ENCODE measurements at regions not wholly inside any gene's neighbourhood (a gene's known extent, or its start where the extent isn't known, plus 50 kb on each side); places are given as distances from the start of the nearest gene placed in this dataset.

DNA sequence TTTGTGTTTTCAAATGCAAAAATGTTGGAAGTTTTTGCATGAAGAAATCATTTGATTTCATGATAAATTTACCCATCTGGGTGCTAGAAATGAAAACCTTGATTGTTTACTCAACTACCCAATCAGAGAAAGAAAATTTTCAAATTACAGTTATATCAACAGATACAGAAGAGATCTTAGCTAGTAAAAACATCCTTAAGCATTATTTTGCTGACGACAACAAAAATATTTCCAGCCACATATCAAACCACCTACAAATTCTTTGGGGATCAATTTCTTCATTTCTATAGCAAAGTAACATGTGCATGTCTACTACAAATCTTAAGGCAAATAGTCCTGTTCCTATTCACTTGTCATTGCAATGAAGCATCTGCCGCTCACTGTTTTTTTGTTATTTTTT, 530.3 kb downstream of the ZIC1 start:
- Histone ChIP-seq H3K4me2 (peak overlapping the region; percentile 66; the same call in 1 of the 2 replicates), H3F3A (replicated peaks; ENCODE audit: low read depth) (no peaks in the 10 kb centered on the region), H3K79me2 (replicated peaks; ENCODE audit: insufficient read depth) (no peaks in the 10 kb centered on the region), H2AFZ (peak overlapping the region; percentile 78), H3K4me3 (peak overlapping the region; percentile 28; the same call in 1 of the 2 replicates), H3K27me3 (ENCODE audit: insufficient read depth) (no peaks in the 10 kb centered on the region), H3K9me2 (ENCODE audit: insufficient read depth) (no peaks in the 10 kb centered on the region), H3K4me1 (ENCODE audit: insufficient read depth) (peaks cover 47% of the 10 kb centered on the region), H4K20me1 (replicated peaks; ENCODE audit: insufficient read depth) (no peaks in the 10 kb centered on the region), H3K27ac (ENCODE audit: low read depth) (no peak overlapping the region), H3K36me3 (ENCODE audit: insufficient read depth) (no peaks in the 10 kb centered on the region)
- Mint-ChIP-seq H3K27me3 (ENCODE audit: insufficient read depth, low read depth, poor library complexity) (no peaks in the 10 kb centered on the region), H3K4me1 (peaks cover 53% of the 10 kb centered on the region), H3K27ac (peak overlapping the region; percentile 36; the same call in 1 of the 2 replicates), H3K4me3 (no peak overlapping the region; the same call in 2 of the 3 replicates), H3K9me3 (no peaks in the 10 kb centered on the region), H3K36me3 (ENCODE audit: low read depth) (no peaks in the 10 kb centered on the region)
- ATAC-seq: no peak
- no peak for TF ChIP-seq CREB1 (CRISPR knock-in tag; IDR thresholded peaks at IDR 0.05; ENCODE audit: low read depth)
- no peak for TF ChIP-seq ZNF331 (CRISPR knock-in tag; IDR thresholded peaks at IDR 0.05; ENCODE audit: low read depth)
- TF ChIP-seq JUNB (IDR thresholded peaks at IDR 0.05; ENCODE audit: unreplicated experiment): no peak
- DNase-seq (ENCODE audit: low spot score): no peak

DNA sequence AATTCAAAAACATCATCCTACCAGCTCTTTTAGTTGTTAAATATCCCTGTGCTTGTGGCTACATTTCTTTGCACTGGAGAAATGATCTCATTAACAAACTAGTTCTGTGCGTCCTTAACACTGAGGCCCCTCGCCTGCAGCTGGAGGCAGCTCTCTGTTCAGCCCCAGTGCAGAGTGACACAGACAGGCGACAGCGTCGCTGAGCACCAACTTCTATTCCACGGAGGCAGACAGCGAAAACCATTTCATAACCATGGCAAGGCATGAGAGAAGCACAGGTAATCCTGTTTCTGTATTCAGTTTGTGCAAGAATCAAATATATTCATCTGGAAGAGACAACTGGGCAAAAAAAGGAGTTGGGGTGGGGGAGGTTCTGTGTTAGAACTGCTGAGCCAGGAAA, 530.7 kb downstream of the ZIC1 start:
- DNase-seq (ENCODE audit: low spot score): peak; percentile 20
- Histone ChIP-seq H3K9me2 (ENCODE audit: insufficient read depth) (no peaks in the 10 kb centered on the region), H3K36me3 (ENCODE audit: insufficient read depth) (no peaks in the 10 kb centered on the region), H3K79me2 (replicated peaks; ENCODE audit: insufficient read depth) (no peaks in the 10 kb centered on the region), H3K27me3 (ENCODE audit: insufficient read depth) (no peaks in the 10 kb centered on the region), H4K20me1 (replicated peaks; ENCODE audit: insufficient read depth) (no peaks in the 10 kb centered on the region), H3K27ac (ENCODE audit: low read depth) (no peak overlapping the region), H2AFZ (peak overlapping the region; percentile 78), H3F3A (replicated peaks; ENCODE audit: low read depth) (no peaks in the 10 kb centered on the region), H3K4me1 (ENCODE audit: insufficient read depth) (peaks cover 47% of the 10 kb centered on the region), H3K4me2 (peak overlapping the region; percentile 66; the same call in 1 of the 2 replicates), H3K4me3 (peak overlapping the region; percentile 28; the same call in 1 of the 2 replicates)
- Mint-ChIP-seq H3K4me3 (peak overlapping the region; percentile 34; the same call in 2 of the 3 replicates), H3K27me3 (ENCODE audit: insufficient read depth, low read depth, poor library complexity) (no peaks in the 10 kb centered on the region), H3K36me3 (ENCODE audit: low read depth) (no peaks in the 10 kb centered on the region), H3K4me1 (peaks cover 50% of the 10 kb centered on the region), H3K9me3 (no peaks in the 10 kb centered on the region), H3K27ac (peak overlapping the region; percentile 36)
- peak; percentile 57 for ATAC-seq
- TF ChIP-seq EZH2 (IDR thresholded peaks at IDR 0.05; ENCODE audit: low read depth, unreplicated experiment) (no peak), STAT1 (IDR thresholded peaks at IDR 0.05; ENCODE audit: unreplicated experiment) (no peak), CREB1 (CRISPR knock-in tag; IDR thresholded peaks at IDR 0.05; ENCODE audit: low read depth) (no peak), NANOG (IDR thresholded peaks at IDR 0.05; ENCODE audit: borderline replicate concordance) (no peak), JUNB (IDR thresholded peaks at IDR 0.05; ENCODE audit: unreplicated experiment) (no peak), EZH2phosphoT487 (IDR thresholded peaks at IDR 0.05; ENCODE audit: unreplicated experiment) (no peak), ZNF114 (CRISPR knock-in tag; IDR thresholded peaks at IDR 0.05) (no peak), ZNF331 (CRISPR knock-in tag; IDR thresholded peaks at IDR 0.05; ENCODE audit: low read depth) (no peak)
- TF ChIP-seq, protein P1, sequence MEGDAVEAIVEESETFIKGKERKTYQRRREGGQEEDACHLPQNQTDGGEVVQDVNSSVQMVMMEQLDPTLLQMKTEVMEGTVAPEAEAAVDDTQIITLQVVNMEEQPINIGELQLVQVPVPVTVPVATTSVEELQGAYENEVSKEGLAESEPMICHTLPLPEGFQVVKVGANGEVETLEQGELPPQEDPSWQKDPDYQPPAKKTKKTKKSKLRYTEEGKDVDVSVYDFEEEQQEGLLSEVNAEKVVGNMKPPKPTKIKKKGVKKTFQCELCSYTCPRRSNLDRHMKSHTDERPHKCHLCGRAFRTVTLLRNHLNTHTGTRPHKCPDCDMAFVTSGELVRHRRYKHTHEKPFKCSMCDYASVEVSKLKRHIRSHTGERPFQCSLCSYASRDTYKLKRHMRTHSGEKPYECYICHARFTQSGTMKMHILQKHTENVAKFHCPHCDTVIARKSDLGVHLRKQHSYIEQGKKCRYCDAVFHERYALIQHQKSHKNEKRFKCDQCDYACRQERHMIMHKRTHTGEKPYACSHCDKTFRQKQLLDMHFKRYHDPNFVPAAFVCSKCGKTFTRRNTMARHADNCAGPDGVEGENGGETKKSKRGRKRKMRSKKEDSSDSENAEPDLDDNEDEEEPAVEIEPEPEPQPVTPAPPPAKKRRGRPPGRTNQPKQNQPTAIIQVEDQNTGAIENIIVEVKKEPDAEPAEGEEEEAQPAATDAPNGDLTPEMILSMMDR (conservative IDR thresholded peaks at IDR 0.05; ENCODE audit: low read depth in 2 of 2): no peak
- TF ChIP-seq, protein P2, sequence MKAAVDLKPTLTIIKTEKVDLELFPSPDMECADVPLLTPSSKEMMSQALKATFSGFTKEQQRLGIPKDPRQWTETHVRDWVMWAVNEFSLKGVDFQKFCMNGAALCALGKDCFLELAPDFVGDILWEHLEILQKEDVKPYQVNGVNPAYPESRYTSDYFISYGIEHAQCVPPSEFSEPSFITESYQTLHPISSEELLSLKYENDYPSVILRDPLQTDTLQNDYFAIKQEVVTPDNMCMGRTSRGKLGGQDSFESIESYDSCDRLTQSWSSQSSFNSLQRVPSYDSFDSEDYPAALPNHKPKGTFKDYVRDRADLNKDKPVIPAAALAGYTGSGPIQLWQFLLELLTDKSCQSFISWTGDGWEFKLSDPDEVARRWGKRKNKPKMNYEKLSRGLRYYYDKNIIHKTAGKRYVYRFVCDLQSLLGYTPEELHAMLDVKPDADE (IDR thresholded peaks at IDR 0.05): no peak
- TF ChIP-seq, protein P3, sequence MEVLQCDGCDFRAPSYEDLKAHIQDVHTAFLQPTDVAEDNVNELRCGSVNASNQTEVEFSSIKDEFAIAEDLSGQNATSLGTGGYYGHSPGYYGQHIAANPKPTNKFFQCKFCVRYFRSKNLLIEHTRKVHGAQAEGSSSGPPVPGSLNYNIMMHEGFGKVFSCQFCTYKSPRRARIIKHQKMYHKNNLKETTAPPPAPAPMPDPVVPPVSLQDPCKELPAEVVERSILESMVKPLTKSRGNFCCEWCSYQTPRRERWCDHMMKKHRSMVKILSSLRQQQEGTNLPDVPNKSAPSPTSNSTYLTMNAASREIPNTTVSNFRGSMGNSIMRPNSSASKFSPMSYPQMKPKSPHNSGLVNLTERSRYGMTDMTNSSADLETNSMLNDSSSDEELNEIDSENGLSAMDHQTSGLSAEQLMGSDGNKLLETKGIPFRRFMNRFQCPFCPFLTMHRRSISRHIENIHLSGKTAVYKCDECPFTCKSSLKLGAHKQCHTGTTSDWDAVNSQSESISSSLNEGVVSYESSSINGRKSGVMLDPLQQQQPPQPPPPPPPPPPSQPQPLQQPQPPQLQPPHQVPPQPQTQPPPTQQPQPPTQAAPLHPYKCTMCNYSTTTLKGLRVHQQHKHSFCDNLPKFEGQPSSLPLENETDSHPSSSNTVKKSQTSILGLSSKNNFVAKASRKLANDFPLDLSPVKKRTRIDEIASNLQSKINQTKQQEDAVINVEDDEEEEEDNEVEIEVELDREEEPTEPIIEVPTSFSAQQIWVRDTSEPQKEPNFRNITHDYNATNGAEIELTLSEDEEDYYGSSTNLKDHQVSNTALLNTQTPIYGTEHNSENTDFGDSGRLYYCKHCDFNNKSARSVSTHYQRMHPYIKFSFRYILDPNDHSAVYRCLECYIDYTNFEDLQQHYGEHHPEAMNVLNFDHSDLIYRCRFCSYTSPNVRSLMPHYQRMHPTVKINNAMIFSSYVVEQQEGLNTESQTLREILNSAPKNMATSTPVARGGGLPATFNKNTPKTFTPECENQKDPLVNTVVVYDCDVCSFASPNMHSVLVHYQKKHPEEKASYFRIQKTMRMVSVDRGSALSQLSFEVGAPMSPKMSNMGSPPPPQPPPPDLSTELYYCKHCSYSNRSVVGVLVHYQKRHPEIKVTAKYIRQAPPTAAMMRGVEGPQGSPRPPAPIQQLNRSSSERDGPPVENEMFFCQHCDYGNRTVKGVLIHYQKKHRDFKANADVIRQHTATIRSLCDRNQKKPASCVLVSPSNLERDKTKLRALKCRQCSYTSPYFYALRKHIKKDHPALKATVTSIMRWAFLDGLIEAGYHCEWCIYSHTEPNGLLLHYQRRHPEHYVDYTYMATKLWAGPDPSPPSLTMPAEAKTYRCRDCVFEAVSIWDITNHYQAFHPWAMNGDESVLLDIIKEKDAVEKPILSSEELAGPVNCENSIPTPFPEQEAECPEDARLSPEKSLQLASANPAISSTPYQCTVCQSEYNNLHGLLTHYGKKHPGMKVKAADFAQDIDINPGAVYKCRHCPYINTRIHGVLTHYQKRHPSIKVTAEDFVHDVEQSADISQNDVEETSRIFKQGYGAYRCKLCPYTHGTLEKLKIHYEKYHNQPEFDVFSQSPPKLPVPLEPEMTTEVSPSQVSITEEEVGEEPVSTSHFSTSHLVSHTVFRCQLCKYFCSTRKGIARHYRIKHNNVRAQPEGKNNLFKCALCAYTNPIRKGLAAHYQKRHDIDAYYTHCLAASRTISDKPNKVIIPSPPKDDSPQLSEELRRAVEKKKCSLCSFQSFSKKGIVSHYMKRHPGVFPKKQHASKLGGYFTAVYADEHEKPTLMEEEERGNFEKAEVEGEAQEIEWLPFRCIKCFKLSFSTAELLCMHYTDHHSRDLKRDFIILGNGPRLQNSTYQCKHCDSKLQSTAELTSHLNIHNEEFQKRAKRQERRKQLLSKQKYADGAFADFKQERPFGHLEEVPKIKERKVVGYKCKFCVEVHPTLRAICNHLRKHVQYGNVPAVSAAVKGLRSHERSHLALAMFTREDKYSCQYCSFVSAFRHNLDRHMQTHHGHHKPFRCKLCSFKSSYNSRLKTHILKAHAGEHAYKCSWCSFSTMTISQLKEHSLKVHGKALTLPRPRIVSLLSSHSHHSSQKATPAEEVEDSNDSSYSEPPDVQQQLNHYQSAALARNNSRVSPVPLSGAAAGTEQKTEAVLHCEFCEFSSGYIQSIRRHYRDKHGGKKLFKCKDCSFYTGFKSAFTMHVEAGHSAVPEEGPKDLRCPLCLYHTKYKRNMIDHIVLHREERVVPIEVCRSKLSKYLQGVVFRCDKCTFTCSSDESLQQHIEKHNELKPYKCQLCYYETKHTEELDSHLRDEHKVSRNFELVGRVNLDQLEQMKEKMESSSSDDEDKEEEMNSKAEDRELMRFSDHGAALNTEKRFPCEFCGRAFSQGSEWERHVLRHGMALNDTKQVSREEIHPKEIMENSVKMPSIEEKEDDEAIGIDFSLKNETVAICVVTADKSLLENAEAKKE (CRISPR knock-in tag; IDR thresholded peaks at IDR 0.05): no peak

All from GM23338 (cell line).